ENCODE measurements at regions not wholly inside any gene's neighbourhood (a gene's known extent, or its start where the extent isn't known, plus 50 kb on each side); places are given as distances from the start of the nearest gene placed in this dataset.

DNA sequence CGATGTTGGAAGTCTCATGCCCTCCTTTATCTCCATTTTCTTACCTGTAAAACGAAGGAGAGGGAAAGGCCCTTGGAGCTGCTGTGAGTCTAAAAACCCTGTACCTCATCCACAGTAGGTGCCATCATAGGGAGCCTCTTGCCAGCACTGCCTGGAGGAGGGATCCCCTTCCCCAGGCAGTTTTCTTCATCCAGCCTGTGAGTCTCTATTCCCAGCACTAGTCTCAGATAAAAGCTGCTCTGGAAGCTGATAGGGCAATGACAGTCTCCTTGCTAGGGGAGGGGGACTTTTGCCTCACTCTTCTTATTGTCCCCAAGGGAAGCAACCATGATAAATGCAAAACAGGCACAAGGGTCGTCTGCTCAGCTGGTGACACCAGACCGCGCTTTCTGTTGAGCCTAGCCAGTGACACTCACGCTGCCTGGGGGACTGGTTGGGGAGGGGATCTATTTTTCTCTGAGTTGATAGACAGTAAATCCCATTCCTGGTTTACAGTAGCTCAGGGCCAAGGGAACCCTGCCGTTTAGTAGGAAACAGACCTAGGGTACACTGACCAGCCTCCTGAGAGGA lies 139.5 kb upstream of the NABP1 start:
- 52 to 72% methylated on average over 2 to 6 of the region's 7 CpGs for WGBS, 2 experiments (ENCODE audit: insufficient coverage in 2 of 2)
- Histone ChIP-seq H3K4me3 (ENCODE audit: extremely low read depth, insufficient read depth, low read length, poor library complexity, severe bottlenecking) (no peak overlapping the region), H3K36me3 (ENCODE audit: control insufficient read depth, insufficient read depth, low read length) (no peaks in the 10 kb centered on the region), H3K9me3 (ENCODE audit: control insufficient read depth, low read length) (no peaks in the 10 kb centered on the region), H3K4me1 (ENCODE audit: control insufficient read depth, insufficient read depth, low read length, poor library complexity, severe bottlenecking) (peaks cover 4% of the 10 kb centered on the region), H3K27ac (ENCODE audit: low read depth, low read length, severe bottlenecking) (no peak overlapping the region)

DNA sequence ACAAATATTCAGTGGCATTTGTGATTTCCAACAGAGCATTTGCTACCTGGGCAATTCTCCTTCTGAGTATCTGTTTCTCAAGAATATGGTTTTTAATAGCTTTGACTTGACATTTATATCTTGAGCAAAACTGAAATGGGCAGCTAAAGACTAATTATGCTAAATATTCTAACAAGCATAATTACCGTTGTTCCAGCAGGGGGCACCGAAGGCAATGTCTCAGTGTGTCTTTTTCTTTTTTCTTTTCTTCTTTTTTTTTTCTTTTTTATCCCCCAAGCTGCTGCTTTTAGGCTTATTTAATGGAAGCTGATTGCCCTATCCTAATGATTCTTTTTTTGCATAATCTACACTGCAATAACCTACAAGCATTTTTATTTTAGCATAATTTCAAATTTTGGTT lies 138.9 kb upstream of the NABP1 start:
- H3K36me3 ChIP-seq (ENCODE audit: control insufficient read depth, insufficient read depth, low read length), result no peaks in the 10 kb centered on the region
- WGBS, 2 experiments (ENCODE audit: insufficient coverage in 2 of 2), result 20 to 30% methylated on average over 2 of the region's 2 CpGs
- peaks cover 4% of the 10 kb centered on the region for H3K4me1 ChIP-seq (ENCODE audit: control insufficient read depth, insufficient read depth, low read length, poor library complexity, severe bottlenecking)
- no peak overlapping the region for H3K4me3 ChIP-seq (ENCODE audit: extremely low read depth, insufficient read depth, low read length, poor library complexity, severe bottlenecking)
- H3K27ac ChIP-seq (ENCODE audit: low read depth, low read length, severe bottlenecking), result no peak overlapping the region
- H3K9me3 ChIP-seq (ENCODE audit: control insufficient read depth, low read length), result no peaks in the 10 kb centered on the region

DNA sequence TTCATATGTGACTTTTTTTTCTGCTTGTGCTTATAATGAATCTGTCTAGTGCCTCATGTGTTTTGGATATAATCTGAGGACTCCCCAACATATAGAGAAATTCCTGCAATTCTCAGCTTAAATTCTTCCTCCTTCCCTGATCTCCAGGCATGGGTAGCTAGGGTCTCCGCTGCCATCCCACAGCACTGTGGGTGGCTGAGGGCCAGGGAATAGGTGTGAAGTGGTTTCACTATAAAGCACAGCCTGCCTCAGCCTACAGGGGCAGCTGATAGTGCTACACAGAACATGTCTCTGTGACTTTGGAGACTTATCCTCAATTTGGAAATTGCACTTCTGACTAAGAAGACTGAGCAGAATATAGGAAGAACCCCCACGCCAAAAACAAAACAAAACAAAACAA lies 137.3 kb upstream of the NABP1 start:
- peaks cover 4% of the 10 kb centered on the region for H3K4me1 ChIP-seq (ENCODE audit: control insufficient read depth, insufficient read depth, low read length, poor library complexity, severe bottlenecking)
- H3K27ac ChIP-seq (ENCODE audit: low read depth, low read length, severe bottlenecking), result no peak overlapping the region
- peaks cover 5% of the 10 kb centered on the region for H3K9me3 ChIP-seq (ENCODE audit: control insufficient read depth, low read length)
- no CpG with 5 or more reads among the region's 2 CpGs for WGBS, 2 experiments (ENCODE audit: insufficient coverage in 2 of 2)
- no peaks in the 10 kb centered on the region for H3K36me3 ChIP-seq (ENCODE audit: control insufficient read depth, insufficient read depth, low read length)
- no peak overlapping the region for H3K4me3 ChIP-seq (ENCODE audit: extremely low read depth, insufficient read depth, low read length, poor library complexity, severe bottlenecking)

DNA sequence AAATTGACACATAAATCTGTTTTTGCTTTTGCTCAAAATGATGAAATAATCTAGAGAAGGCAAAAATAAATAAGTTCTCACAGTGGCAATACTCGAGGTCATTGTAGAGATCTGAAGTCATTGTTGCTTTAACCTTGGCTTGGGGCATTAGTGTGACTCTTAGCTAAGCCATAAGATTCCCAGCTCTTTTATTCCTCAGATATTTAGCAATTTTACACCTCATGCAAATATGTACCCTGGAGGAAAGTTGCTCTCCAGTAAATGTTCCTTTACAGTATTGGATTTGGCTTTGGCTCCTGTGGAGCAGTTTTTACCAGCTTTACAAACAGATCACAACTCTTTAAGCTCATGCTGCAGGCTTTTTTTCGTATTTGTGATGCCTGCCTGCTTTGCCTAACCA lies 134.2 kb upstream of the NABP1 start:
- no peak overlapping the region for H3K4me3 ChIP-seq (ENCODE audit: extremely low read depth, insufficient read depth, low read length, poor library complexity, severe bottlenecking)
- peaks cover 5% of the 10 kb centered on the region for H3K9me3 ChIP-seq (ENCODE audit: control insufficient read depth, low read length)
- H3K27ac ChIP-seq (ENCODE audit: low read depth, low read length, severe bottlenecking), result no peak overlapping the region
- no peaks in the 10 kb centered on the region for H3K36me3 ChIP-seq (ENCODE audit: control insufficient read depth, insufficient read depth, low read length)
- 38% methylated on average over 1 of the region's 2 CpGs; no CpG with 5 or more reads in 1 of the 2 experiments for WGBS, 2 experiments (ENCODE audit: insufficient coverage in 2 of 2)
- H3K4me1 ChIP-seq (ENCODE audit: control insufficient read depth, insufficient read depth, low read length, poor library complexity, severe bottlenecking), result peaks cover 1% of the 10 kb centered on the region

DNA sequence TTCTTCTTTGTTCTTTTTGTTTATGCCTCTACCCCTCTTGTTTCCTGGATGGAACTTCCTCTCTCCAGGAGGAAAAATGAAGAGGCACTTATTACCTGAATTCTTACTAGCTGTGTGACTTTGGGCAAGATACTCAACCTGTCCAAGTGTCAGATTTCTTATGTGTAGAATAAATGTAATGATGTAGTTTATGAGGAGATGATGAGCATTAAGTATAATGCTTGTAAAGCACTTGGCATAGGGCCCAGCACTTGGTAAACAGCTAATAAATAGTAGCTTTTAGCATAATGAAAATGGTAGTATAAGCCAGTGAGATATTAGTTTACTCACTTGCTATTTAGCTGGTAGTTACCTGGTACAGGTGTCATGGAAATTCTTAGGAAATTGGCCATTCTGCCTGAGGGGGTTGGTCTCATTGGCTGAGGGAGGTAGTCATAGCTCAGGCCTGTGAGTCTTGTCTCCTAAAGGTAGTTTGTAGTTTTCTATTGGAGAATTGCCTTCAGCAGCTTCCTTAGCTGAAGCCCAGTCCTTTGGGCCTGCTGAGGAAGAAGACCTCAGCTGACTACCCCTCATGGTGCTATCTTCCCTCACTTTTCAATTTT lies 133.4 kb upstream of the NABP1 start:
- H3K36me3 ChIP-seq (ENCODE audit: control insufficient read depth, insufficient read depth, low read length), result no peaks in the 10 kb centered on the region
- no peak overlapping the region for H3K27ac ChIP-seq (ENCODE audit: low read depth, low read length, severe bottlenecking)
- peaks cover 5% of the 10 kb centered on the region for H3K9me3 ChIP-seq (ENCODE audit: control insufficient read depth, low read length)
- H3K4me3 ChIP-seq (ENCODE audit: extremely low read depth, insufficient read depth, low read length, poor library complexity, severe bottlenecking), result no peak overlapping the region
- H3K4me1 ChIP-seq (ENCODE audit: control insufficient read depth, insufficient read depth, low read length, poor library complexity, severe bottlenecking), result no peaks in the 10 kb centered on the region

DNA sequence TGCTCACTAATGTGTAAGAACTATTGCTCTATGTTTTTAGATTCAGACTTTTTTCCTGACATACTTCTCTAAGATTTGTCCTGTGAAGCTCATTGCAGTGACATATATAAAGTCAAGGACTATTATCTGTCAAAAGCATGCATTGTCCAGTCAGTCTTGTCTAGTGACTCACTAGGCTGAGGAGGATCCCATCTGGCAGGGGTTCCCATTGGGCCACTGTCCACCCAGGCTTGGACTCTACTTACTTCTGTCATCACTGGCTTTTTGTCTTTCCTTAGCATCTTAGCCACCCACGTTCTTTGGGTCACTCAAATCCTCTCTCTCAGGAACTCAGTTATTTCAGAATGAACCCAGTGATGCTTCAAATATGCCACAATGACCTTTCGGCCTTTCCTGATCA lies 132.6 kb upstream of the NABP1 start:
- H3K4me3 ChIP-seq (ENCODE audit: extremely low read depth, insufficient read depth, low read length, poor library complexity, severe bottlenecking), result no peak overlapping the region
- 79 to 83% methylated on average over 2 of the region's 2 CpGs for WGBS, 2 experiments (ENCODE audit: insufficient coverage in 2 of 2)
- peaks cover 5% of the 10 kb centered on the region for H3K9me3 ChIP-seq (ENCODE audit: control insufficient read depth, low read length)
- no peaks in the 10 kb centered on the region for H3K4me1 ChIP-seq (ENCODE audit: control insufficient read depth, insufficient read depth, low read length, poor library complexity, severe bottlenecking)
- H3K27ac ChIP-seq (ENCODE audit: low read depth, low read length, severe bottlenecking), result no peak overlapping the region
- no peaks in the 10 kb centered on the region for H3K36me3 ChIP-seq (ENCODE audit: control insufficient read depth, insufficient read depth, low read length)

DNA sequence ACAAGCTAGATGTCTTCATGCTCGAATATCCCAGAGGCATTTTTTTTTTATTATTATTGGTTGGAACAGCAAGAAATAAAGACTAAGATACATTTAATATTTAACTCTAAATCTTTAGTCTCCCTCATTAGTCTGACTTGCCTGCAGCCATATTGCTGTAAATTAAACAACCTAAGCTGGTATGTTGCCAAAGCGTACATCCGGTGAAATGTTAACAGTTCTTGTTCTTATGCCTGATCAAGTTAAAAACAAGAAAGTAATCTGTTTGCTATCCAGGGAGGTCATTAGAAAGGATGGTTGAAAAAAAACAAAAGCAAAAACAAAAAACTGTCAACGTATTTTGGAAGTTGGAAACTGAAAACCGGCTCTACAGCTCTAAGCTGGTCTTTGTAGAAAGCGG lies 125.9 kb upstream of the NABP1 start:
- Histone ChIP-seq H3K36me3 (ENCODE audit: control insufficient read depth, insufficient read depth, low read length) (no peaks in the 10 kb centered on the region), H3K9me3 (ENCODE audit: control insufficient read depth, low read length) (no peaks in the 10 kb centered on the region), H3K4me1 (ENCODE audit: control insufficient read depth, insufficient read depth, low read length, poor library complexity, severe bottlenecking) (no peaks in the 10 kb centered on the region), H3K27ac (ENCODE audit: low read depth, low read length, severe bottlenecking) (no peak overlapping the region), H3K4me3 (ENCODE audit: extremely low read depth, insufficient read depth, low read length, poor library complexity, severe bottlenecking) (no peak overlapping the region)
- 97 to 100% methylated on average over 5 of the region's 6 CpGs for WGBS, 2 experiments (ENCODE audit: insufficient coverage in 2 of 2)

DNA sequence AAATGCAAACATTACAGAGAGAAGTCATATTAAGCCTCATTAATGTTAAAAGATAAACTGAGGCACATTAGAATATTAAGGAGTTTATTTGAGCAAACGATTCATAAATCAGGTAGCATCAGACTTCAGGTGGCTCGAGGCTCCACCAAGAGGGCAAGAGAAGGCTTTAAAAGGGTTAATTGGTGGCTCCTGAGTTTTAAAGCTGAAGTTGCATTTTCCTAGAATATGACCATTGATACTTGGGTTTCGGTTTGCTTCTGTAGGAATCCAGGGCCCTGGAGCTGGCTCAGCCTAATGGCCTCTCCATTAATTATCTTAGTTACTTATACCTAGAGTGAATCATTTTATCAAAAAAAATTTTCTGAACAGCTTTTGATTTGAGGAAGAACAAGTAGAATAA lies 123.7 kb upstream of the NABP1 start:
- H3K9me3 ChIP-seq (ENCODE audit: control insufficient read depth, low read length), result no peaks in the 10 kb centered on the region
- no peak overlapping the region for H3K27ac ChIP-seq (ENCODE audit: low read depth, low read length, severe bottlenecking)
- no peaks in the 10 kb centered on the region for H3K4me1 ChIP-seq (ENCODE audit: control insufficient read depth, insufficient read depth, low read length, poor library complexity, severe bottlenecking)
- no peak overlapping the region for H3K4me3 ChIP-seq (ENCODE audit: extremely low read depth, insufficient read depth, low read length, poor library complexity, severe bottlenecking)
- H3K36me3 ChIP-seq (ENCODE audit: control insufficient read depth, insufficient read depth, low read length), result no peaks in the 10 kb centered on the region
- 75 to 83% methylated on average over 2 to 3 of the region's 3 CpGs for WGBS, 2 experiments (ENCODE audit: insufficient coverage in 2 of 2)

DNA sequence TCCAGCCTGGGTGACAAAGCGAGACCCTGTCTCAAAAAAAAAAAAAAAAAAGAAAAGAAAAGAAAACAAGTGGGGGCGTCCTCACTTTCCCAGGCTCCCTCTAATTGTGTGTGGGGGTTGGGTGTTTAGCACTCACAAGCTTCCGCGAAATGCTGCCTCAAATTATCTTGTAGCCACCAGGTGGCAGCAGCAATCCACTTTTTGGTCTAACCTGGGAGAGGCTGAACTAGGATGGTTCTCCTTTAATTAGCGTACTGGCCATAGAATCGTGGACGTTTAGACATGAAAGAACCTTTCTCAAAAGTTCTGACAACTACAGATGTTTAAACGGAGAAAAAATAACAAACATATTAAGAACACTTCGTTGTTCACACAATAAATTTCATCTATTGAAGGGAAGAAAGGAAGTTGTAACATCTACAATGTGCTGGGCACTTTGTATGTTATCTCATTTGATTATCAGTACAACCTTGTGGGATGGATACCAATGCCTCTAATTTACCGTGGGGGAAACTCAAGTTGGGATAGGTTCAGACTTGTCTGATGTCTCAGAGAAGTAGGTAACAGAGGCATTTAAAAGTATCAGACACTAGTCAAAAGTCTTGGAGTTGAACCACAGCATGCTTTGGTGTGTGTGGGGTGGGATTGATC lies 122.7 kb upstream of the NABP1 start:
- H3K4me3 ChIP-seq (ENCODE audit: extremely low read depth, insufficient read depth, low read length, poor library complexity, severe bottlenecking), result no peak overlapping the region
- WGBS, 2 experiments (ENCODE audit: insufficient coverage in 2 of 2), result 7 to 40% methylated on average over 1 to 6 of the region's 10 CpGs
- no peaks in the 10 kb centered on the region for H3K36me3 ChIP-seq (ENCODE audit: control insufficient read depth, insufficient read depth, low read length)
- no peaks in the 10 kb centered on the region for H3K9me3 ChIP-seq (ENCODE audit: control insufficient read depth, low read length)
- H3K4me1 ChIP-seq (ENCODE audit: control insufficient read depth, insufficient read depth, low read length, poor library complexity, severe bottlenecking), result no peaks in the 10 kb centered on the region
- no peak overlapping the region for H3K27ac ChIP-seq (ENCODE audit: low read depth, low read length, severe bottlenecking)

DNA sequence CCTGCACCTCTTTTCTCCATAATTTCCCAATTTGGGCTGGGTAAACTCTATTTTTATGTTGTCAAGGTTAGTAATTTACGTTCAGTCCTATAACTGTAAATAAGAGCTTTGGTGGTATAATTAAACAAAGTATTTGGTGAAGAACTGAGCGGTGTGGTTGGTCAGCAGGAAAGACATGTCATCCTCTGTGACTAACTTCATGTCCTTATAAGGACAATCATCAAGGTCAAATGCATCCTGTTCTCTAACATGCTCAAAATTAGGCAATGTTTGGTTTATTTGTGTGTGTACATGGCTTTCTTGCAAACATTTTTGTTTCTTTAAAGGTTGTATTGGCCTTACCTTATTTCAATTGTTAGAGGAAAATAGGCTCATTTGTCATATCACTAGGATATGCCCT lies 121.5 kb upstream of the NABP1 start:
- WGBS, 2 experiments (ENCODE audit: insufficient coverage in 2 of 2), result 100% methylated on average over 1 of the region's 2 CpGs; no CpG with 5 or more reads in 1 of the 2 experiments
- Histone ChIP-seq H3K4me3 (ENCODE audit: extremely low read depth, insufficient read depth, low read length, poor library complexity, severe bottlenecking) (no peak overlapping the region), H3K36me3 (ENCODE audit: control insufficient read depth, insufficient read depth, low read length) (no peaks in the 10 kb centered on the region), H3K9me3 (ENCODE audit: control insufficient read depth, low read length) (no peaks in the 10 kb centered on the region), H3K27ac (ENCODE audit: low read depth, low read length, severe bottlenecking) (no peak overlapping the region), H3K4me1 (ENCODE audit: control insufficient read depth, insufficient read depth, low read length, poor library complexity, severe bottlenecking) (no peaks in the 10 kb centered on the region)

DNA sequence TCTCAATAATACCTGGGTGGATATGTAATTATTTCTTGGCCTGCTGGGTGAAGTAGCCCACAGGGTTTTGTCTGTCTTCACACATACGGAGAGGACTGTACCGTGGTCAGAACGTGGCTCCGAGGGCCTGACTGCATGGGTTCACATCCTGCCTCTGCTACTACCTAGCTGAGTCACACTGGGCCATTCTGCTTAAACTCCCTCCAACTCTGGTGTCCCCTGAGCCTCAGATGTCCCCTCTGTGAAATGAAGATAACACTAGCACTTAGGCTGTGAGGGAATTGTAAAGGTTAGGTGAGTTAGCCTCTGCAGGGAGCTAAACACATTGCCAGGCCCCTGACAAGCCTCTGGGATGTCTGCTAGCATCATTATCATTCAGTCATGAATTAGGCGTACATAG lies 120.1 kb upstream of the NABP1 start:
- no peak overlapping the region for H3K4me3 ChIP-seq (ENCODE audit: extremely low read depth, insufficient read depth, low read length, poor library complexity, severe bottlenecking)
- 95 to 100% methylated on average over 5 of the region's 5 CpGs for WGBS, 2 experiments (ENCODE audit: insufficient coverage in 2 of 2)

More for the DNA sequence above, 120.1 kb upstream of the NABP1 start:
- Histone ChIP-seq H3K9me3 (ENCODE audit: control insufficient read depth, low read length) (no peaks in the 10 kb centered on the region), H3K36me3 (ENCODE audit: control insufficient read depth, insufficient read depth, low read length) (no peaks in the 10 kb centered on the region), H3K4me1 (ENCODE audit: control insufficient read depth, insufficient read depth, low read length, poor library complexity, severe bottlenecking) (no peaks in the 10 kb centered on the region), H3K27ac (ENCODE audit: low read depth, low read length, severe bottlenecking) (no peak overlapping the region)
